NCI-H2171 treated with DMSO at 0.1 percent for 48 hours (cell line): ENCODE measurements at regions not wholly inside any gene's neighbourhood (a gene's known extent, or its start where the extent isn't known, plus 50 kb on each side); places are given as distances from the start of the nearest gene placed in this dataset.

Source experiments
- DNase-seq: peaks from one replicate; lab custom pipeline; 2025; lab: John Stamatoyannopoulos, UW

DNA sequence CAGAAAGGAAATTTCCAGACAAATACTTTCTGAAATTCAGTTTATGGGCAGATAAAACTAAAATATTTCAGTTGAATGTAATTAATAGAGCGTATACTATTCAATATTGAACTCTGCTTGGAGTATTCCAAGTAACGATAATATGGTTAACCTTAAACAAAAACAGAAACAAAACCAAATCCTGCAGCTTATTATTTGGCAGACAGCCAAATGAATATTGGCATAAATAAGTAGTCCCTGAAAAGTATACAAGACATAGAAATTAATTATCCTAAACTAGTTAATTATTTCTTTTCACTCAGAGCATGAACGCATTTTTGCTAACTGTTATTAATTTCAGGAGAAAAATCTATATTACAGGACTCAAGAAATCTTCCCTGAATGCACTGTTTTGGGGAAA is 1574.0 kb downstream of the MAT2B start:
- DNase-seq, result no peak

DNA sequence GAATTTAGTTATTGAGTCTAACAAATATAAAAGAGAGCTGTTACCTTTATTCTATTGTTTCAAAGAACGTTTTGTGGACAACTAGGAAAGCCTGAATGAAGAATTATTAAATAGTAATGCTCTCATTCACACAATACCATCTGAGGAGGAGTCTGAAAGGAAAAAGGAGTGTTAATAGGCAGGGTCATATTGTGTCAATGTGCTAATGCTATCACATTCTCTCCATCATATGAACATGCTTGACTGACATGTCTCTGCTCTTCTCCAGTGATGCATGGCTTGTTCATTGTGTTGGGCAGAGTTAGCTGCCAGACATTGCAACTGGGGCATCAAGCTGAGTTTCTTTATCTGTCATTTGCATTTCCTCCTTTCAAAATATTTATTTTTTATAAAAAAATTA is 1578.0 kb downstream of the MAT2B start:
- no peak for DNase-seq

GRCh38 chr5:165086465-165086864 is 1581.0 kb downstream of the MAT2B start:
- no peak for DNase-seq

- DNase-seq, result no peak
Measured at GRCh38 chr5:165094782-165095181, 1589.4 kb downstream of the MAT2B start.

DNA sequence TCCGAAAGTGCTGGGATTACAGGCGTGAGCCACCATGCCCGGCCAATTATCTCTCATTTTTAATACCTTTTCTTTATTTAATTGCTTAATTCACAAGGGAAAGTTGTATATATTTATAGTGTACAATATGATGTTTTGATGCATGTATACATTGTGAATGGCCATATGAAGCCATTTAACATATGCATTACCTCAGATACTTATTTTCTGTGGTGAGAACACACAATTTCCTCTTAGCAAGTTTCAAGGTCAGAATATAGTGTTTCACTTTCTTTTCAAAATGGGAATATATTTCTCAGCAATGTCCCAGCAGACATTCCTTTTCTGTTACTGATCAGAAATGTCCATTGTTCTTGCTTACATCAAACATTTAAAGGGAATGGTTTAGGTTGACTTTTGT is 1596.3 kb downstream of the MAT2B start:
- DNase-seq, result no peak

DNA sequence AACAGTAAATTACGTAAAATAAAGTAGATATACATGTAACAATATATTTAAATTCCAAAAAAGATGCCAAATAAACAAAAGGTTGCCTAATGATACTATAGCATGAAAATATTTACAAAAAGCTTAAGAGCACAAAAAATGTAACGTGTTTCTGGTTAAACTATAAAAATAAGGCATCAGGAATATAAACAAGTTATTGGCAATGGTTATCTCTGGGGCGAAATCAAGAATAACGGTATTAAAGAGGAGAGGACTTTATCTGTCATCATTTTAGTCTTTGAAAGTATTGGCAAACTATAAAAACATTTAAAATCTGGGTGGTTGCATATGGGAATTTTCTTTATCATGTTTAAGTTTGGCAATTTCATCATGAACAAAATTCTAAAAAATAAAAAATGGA is 1599.2 kb downstream of the MAT2B start:
- DNase-seq, result no peak

- no peak for DNase-seq
Measured at GRCh38 chr5:165108809-165109208, 1603.4 kb downstream of the MAT2B start.

- DNase-seq, result no peak
Measured at GRCh38 chr5:165119175-165119574, 1613.8 kb downstream of the MAT2B start.

GRCh38 chr5:165126598-165126997 is 1621.2 kb downstream of the MAT2B start:
- DNase-seq, result no peak

DNA sequence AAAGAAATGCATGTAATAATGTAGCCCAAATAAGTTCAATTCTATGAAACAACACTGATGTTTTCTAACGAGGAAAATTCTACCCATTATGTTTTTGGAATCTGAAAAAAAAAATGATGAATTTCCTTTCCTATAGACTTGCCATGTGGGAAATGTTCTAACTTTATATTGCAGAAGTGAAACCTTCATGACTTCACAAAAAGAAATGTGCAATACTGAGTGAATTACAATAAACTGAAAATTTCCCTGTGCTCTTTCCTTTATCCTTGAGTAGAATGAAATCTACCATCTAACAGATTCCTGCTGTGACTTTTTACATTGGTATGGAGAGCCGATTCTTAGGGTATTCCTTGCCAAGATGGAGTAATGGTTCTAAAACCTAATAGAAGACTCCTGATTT is 1622.5 kb downstream of the MAT2B start:
- no peak for DNase-seq

DNA sequence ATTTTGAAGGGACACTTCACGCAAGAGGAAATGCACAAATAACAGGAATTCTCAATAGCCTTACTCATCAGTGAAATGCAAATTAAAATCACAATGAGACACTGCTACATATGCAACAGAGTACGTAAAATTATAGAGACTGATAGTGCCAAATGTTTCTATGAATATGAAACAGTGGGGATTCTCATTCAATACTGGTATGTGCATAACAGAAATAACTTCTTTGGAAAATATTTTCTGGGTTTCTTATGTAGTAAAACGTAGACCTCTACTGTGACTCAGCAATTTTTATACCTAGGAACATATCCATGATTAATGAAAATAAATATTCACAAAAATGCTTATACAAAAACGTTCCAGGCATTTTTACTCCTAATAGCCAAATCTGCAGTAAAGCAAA is 1625.2 kb downstream of the MAT2B start:
- no peak for DNase-seq

DNA sequence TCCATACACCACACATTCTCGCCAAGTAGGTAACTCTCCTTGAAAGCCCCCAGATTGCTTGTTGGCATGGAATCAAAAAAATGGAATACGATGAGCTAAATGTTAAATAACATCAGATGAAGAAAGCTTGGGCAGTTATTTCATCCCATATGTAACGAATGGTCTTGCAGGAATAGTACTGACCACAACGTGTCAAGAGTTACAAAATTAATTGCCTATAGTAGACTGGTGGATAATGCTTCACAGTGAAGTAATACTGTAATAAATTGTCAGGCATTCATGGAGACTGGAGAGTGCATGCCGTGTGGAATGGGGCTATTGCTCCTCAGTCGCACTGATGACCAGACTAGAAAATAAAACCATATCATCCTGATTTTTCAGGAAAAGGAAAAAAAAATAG is 1628.7 kb downstream of the MAT2B start:
- no peak for DNase-seq

GRCh38 chr5:165135565-165135964 is 1630.1 kb downstream of the MAT2B start:
- no peak for DNase-seq

DNA sequence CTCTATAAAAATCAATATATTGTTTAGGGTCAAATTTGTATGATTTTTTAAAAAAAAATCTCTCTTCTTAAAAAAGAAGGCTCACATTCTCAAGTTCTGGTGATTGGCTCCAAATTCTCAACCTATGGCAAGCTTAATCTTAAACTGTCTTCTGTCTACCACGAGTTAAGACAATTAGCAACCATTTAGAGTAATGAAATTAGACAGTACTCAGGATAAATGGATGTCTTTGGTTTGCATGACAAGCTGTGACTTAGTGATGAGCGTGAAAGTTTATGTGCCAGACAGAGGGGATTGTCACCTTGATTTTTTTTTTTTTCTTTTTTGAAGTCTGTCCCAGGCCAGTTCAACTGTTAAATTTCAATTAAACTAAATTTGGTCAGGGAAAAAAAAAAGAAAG is 1632.3 kb downstream of the MAT2B start:
- DNase-seq, result no peak

DNA sequence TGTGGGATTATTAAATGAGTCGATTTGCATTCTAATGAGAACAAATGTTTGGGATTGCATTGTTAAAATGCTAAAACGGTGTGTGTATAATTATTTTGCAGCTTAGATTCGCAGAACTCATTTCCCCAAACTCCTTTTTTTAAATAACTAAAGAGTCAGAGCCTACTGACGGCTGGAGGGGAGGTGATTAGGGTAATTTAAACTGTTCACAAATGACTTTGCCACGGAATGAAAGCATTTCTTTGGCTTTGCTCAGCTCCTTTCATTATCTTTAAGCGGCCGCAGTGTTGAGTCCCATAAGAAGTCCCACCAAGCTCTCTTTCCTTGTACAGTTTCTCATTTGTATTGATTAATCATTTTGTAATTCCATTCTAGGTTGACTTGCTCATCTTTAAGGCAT is 1632.8 kb downstream of the MAT2B start:
- DNase-seq, result no peak

- DNase-seq, result no peak
Measured at GRCh38 chr5:165139262-165139661, 1633.8 kb downstream of the MAT2B start.

DNA sequence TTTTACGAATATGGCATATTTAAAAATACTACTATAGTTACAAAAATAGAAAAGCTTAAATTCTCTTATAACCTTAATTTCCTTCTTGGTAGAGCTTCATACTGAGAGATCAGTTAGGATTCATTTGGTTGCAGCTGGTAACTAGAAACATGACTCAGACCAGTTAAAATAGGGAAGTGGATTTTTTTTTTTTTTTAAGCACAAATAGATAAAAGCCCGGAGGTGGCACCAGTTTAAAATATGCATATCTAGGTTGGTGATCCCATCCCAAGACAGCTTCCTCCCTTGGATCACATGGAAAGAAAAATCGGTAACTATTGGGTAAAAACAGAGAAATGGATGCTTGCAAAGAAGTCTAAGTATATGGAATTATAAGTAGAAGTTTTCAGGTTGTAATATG is 1634.3 kb downstream of the MAT2B start:
- DNase-seq, result no peak

- no peak for DNase-seq
Measured at GRCh38 chr5:165143741-165144140, 1638.3 kb downstream of the MAT2B start.

DNA sequence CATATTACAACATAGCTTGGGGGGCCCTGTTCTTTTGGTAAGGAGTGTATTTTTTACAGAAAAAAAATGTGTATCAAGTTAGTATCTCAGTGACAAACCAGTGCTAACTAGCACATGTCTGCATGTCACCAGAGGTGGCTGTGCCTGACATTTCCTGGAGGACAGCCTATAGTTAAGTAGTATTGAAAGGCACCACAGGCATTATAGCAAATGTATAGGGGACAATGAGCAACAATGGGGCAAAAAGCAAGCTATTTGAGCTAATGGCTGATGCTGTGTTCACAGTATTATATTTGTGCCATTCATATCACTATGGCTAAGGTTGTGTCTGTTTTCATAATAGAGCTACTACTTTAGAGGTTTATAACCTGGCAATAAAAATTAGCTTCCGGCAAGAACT is 1644.0 kb downstream of the MAT2B start:
- DNase-seq, result no peak

DNA sequence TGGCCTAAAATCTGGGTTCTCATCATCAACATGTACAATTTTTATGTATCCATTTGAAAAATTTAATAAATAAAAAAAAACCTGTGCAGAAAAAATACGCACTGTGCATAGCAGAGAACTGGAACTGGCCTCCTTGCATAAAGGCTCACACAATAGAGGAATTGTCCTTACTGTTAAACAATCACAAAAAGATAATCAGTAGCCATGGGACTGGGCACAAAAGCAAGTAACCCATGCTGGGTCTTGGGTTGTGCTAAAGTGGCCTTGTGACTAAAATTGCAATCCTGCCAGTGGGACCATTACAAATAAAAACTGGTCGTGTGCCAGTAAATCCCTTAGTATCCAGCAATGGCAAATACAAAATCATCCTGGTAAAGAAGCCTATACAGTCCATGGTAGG is 1646.6 kb downstream of the MAT2B start:
- no peak for DNase-seq

DNA sequence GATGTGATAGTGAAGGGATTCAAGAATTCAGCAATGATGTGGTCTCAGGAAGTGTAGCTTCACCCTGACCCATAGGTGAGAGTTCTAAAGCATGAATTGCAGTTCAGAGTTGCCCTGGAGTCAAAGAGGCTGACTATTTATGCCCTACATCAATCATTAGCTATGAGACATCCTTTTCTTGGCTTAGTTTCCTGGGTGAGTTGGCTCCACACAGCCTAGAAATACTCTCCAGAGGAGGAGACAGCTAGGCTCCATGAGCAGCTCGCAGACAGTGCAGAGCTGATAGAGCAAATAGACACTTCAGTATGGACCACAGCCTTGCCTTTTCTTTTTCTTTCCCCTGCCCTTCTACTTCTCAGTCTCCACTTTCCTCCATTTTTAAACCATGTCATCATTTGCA is 1651.8 kb downstream of the MAT2B start:
- no peak for DNase-seq

- no peak for DNase-seq
Measured at GRCh38 chr5:165161204-165161603, 1655.8 kb downstream of the MAT2B start.

DNA sequence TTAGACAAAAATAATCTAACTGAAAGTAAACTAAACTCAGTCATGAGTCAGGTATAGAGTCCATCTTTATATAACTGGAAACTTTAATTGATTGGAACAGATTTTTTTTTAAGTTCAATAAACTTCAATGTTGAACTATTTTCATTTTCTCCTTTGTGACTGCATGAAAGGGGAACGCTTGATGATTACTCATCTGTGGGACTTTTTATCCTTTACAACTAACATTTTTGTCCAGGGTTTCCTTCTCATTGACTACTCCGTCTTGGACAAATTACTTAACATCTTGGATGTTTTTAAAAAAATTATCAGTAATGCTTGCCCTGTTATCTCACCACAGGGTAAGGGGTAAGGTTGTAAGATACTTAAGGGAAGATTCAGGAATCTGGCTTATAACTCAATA is 1658.4 kb downstream of the MAT2B start:
- DNase-seq, result no peak

GRCh38 chr5:165173651-165174050 is 1668.2 kb downstream of the MAT2B start:
- DNase-seq, result no peak

DNA sequence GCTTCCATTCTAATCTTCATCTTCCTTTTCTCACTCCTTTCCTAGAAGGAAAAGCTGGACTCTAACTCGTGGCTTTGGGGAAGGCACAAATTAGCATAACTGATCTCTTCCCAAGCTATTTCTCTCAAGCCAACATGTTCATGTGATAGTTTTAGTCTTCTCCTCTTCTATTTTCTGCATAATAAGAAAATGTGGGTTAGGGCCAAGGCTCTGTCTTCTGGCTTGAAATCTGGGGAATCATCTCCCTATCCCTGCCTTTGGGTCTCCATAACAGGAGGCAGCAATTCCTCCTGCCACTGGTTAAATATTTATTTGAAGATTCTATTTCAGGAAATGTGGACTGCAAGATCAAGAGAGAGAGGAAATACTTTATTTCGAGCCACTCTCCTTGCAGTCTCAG is 1669.6 kb downstream of the MAT2B start:
- DNase-seq, result no peak
